HL-60 (cell line): ENCODE measurements at regions not wholly inside any gene's neighbourhood (a gene's known extent, or its start where the extent isn't known, plus 50 kb on each side); places are given as distances from the start of the nearest gene placed in this dataset.

Experiments
- REST ChIP-seq: IDR thresholded peaks from 2 replicates; pipeline ENCODE4 v1.6.1; 2012; ENCODE audit warnings: low read depth; ENCODE audit not compliant: insufficient replicate concordance
- TF ChIP-seq, protein P1 (sequence below): IDR thresholded peaks from one replicate; pipeline ENCODE4 v1.5.1; 2011; ENCODE audit warnings: low read length, control low read depth, inconsistent platforms; ENCODE audit not compliant: insufficient read depth

DNA sequence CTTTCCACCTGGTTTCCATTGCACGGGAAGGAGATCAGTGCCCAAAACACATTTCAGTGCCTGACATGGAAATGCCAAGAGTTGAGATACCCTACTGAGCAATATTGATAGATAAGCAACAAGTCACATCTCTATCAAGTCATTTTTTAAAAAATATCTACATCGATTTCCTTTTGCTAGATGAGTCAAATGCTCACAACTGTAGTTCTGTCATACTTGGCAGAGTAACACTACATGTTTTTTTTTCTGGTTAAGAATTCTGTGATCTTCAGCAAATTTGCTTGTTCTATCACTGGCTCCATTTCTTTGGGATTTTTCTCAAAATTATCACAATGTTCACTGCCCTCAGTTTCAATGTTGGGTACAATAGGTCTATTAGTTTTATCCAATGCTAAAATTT lies 145.4 kb downstream of the ZC3H11B start:
- TF ChIP-seq, protein P1, sequence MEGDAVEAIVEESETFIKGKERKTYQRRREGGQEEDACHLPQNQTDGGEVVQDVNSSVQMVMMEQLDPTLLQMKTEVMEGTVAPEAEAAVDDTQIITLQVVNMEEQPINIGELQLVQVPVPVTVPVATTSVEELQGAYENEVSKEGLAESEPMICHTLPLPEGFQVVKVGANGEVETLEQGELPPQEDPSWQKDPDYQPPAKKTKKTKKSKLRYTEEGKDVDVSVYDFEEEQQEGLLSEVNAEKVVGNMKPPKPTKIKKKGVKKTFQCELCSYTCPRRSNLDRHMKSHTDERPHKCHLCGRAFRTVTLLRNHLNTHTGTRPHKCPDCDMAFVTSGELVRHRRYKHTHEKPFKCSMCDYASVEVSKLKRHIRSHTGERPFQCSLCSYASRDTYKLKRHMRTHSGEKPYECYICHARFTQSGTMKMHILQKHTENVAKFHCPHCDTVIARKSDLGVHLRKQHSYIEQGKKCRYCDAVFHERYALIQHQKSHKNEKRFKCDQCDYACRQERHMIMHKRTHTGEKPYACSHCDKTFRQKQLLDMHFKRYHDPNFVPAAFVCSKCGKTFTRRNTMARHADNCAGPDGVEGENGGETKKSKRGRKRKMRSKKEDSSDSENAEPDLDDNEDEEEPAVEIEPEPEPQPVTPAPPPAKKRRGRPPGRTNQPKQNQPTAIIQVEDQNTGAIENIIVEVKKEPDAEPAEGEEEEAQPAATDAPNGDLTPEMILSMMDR: no peak
- TF ChIP-seq REST: no peak
